ENCODE measurements at regions not wholly inside any gene's neighbourhood (a gene's known extent, or its start where the extent isn't known, plus 50 kb on each side); places are given as distances from the start of the nearest gene placed in this dataset.
A peak's percentile ranks its signal among the peaks of the same experiment; 100 is the strongest.
"Not testable (repeated sequence)": the region's sequence is repeated elsewhere in the genome, so short reads cannot be mapped to it uniquely, and the experiment has no call there.

DNA sequence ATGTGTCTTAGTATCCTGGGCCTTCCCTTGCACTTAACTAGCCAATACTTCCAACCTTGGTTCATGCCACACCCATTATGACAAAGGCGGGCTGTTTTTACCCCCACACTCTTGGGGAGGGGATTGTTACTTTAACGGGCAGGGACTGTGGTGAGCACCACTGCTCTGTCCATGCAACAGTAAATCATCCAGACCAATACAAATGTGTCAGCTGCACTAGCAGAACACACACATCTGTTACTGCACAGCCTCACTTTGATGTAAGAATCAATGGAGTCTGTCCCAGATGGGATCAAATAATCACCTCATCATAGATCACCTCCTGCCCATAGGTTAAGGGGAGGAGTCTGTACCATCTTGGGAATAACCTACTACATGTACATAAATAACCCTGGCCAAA is 58.1 kb downstream of the NPAP1 start:
- no peak for DNase-seq

DNA sequence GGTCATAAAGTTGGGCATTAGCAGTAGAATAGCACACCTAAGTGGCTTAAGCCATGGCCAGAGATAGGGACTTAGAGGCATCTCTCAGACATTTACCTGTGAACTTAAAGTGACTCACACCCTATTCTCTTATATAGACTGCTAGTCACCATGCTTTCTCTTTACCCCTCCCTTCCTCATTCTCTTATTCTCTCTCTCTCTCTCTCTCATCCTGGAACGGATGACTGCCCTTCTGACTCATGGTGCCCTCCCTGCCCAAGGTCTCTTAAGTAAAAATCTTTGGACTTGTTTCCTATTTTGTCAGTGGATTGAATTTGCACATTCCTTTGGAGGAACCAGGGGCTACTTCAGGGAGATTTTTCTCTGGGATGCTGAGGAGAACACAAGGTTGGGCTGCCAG is 58.8 kb downstream of the NPAP1 start:
- DNase-seq = no peak

DNA sequence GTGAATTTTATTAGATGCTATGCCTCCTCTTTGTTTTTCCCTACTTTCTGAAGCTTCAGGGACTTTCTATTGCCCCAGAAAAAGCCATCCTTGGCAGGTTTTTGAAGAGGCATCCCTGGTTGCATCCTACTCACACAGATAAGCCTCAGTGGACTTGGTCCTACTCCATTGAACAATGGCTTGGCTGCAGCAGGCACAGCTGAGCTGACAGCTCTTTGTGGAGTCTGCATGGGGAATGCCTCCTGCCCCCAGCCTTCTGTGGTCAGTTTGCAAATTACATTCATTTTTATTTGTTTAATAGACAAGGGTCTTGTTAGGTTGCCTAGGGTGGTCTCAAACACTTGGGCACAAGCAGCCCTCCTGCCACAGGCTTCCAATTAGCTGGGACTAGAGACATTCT is 69.7 kb downstream of the NPAP1 start:
- DNase-seq = no peak

DNA sequence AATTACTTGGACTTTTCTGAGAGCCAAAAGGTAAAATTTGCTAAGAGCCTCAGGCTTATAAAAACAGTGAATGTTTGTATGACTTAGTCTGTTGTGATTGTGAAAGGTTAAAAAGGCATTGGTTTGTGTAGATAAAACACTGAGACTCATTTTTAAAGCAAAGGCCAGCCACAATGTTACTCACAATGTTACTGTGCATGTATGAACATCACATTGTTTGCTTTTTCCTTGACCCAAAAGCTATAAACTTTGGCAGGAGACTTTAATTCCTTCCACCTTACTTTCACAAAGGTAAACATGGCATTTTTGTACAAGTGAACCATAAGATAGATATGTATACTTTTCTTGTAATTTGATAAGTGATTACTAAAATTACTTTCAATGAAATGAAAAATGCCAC is 70.5 kb downstream of the NPAP1 start:
- no peak for DNase-seq

DNA sequence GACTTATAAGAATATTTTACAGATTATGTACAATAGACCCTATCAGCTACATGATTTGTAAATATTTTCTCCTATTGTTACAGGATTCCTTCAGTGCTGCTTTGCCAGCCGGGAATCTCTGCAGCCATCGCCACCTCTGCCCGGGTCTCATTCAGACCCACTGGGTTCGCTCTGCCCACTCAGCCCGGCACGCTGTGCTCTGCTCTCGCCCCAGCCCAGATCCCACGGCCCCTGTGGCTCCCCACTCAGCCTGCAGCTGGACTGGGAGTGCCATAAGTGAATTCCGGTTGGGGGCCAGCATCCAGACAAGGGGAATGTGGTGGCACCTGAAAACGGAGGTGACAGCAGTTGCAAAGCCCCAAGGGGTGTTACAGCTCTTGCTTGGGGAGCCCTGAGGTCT is 71.8 kb downstream of the NPAP1 start:
- no peak for DNase-seq

DNA sequence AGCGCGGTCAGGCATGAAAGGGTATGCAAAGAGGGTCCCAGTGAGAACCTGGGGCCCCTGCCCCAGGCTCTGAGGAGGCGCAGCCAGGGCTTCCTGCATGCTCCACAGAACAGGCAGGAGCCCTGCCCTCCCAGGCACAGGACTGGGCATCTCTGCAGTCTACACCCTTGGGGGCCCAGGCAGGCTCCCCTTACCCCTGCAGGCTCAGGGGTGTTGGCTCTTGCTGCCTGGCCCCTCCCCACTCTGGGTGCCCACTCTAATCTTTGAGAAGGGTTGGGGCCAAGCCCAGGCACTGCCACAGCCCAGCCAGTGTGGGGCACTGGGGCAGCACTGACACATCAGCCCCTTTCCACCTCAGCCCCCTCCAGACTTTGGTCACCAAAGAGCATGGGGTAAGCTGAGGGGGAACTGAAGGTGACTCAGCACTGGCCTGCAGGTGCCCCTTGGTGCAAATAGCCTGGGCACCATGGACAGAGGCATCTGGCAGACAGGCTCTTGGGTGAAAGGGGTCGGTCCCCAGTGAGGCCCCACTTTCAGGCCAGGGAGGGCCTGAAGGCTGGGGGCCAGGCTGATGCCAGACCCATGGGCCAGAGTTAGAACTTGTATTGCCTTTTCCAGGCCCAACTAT is 73.4 kb downstream of the NPAP1 start:
- no peak for DNase-seq

DNA sequence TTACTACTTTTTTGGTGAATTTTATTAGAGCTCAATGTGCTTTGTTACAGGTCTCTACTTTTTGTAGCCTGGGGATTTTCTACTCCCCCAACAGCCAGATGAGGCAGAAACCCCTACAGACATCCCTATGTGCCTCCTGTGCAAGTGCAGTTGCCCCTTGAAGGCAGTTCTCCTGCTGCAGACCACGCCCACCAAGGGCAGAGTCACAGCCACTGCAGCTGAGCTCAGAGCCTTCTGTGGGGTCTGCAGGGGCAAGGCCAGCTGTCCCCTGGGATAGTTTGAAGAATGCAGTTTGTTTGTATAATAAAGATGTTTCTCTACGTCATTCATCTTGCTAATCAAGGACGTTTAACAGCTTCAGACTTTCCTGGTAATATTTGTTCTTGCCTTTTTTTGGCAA is 76.8 kb downstream of the NPAP1 start:
- no peak for DNase-seq

DNA sequence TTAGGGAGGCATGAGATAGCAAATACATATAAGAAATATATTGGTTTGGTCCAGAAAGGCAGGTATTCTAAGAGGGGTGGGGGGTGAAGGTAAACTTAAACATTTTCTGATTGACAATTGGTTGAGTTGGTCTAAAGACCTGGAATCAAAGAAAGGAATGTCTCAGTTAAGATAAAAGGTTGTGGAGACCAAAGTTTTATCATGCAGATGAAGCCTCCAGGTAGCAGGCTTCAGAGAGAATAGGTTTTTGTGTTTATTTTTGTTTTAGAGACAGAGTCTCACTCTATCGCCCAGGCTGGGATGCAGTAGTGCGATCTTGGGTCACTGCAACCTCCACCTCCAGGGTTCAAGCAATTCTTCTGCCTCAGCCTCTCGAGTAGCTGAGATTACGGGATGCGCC is 80.5 kb downstream of the NPAP1 start:
- DNase-seq = no peak

DNA sequence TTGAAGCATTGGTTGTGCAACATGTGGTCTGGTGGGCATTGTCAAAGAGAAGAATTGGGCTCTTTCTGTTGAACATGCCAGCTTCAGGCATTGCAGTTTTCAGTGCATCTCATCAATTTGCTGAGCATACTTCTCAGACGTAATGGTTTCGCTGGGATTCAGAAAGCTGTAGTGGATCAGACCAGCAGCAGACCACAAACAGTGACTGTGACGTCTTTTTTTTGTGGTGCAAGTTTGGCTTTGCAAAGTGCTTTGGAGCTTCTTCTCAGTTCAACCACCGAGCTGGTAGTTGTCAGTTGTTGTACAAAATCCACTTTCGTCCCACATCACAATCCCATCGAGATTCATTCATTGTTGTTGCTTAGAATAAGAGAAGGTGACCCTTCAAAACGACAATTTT is 84.5 kb downstream of the NPAP1 start:
- no peak for DNase-seq

DNA sequence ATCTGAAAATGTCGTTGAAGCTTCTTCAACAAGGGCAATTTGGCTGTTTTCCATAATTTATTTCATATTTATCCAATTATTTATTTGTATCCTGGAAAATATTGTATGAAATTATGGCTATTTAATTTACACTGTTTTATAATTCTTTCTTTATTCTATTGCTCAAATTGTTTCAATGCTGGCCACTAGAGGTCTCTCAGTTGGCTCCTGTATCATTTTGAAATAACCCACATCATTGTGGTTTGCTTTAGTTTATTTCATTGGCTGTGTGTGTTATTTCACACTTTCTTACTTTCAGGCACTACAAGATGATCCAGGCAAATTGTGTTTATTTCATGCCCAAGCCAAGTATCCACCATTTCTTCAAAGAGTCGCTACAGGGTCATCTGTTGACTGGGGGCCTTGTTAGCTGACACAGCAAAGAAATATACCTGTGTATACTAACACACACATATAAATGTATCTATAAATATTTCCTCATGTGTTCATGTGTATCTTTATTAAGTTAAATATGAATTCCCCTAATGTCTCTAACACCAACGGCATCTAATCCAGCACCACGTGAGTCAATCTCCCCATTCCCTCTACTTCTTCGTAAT is 86.2 kb downstream of the NPAP1 start:
- no peak for DNase-seq

DNA sequence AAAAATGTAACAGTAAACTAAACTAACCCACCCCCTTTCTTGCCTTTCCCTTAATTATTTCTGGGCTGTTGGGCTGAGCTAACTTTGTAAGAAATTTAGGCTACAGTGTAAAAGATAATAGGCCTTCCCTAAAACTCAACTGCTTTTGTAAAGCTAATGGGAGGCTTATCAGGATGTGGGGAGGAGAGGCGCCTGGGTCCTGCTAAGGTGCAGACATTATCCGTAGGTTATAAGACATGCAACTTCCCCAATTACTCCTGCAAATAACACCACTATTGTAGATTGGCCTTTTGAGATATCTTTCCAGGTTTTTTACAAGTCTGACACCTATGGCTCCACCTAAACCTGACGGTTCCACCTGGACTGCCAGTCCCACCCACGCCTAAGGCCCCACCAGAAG is 88.3 kb downstream of the NPAP1 start:
- no peak for DNase-seq

DNA sequence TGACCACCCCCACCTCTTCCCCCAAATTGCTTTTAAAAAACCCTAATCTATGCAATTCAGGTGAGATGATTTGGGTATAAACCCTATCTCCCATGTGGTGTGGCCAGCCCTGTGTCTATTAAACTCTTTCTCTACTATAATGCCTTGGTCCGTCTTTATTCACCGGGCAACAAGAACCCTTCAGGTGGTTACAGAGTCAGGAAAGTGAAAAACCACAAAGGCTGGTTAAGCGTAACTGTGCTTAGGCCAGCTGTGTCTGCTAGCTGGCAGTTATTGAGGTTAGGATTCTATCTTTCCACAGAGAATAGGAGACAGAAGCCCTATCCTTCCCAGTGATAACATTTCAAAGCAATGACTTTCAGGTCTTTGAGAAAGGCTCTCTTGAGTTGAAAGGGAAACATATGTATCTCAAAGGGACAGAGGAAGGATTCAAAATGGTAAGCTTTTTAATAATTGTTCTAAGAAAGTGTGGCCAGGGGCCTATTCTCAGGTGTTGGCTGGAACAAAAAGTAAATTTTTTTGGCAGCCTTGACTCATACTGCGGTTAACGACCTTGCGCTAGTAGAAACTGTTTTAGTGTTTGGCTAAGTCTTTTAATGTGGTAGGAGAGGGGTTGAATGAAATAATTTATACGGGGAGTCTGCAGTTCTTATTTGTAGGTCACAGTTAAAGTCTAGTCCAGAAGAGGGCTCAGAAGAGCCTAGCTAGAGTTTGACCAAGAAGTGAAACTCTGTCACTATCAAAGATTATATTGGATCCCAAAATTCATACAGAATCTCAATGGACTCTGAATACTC is 89.0 kb downstream of the NPAP1 start:
- no peak for DNase-seq

DNA sequence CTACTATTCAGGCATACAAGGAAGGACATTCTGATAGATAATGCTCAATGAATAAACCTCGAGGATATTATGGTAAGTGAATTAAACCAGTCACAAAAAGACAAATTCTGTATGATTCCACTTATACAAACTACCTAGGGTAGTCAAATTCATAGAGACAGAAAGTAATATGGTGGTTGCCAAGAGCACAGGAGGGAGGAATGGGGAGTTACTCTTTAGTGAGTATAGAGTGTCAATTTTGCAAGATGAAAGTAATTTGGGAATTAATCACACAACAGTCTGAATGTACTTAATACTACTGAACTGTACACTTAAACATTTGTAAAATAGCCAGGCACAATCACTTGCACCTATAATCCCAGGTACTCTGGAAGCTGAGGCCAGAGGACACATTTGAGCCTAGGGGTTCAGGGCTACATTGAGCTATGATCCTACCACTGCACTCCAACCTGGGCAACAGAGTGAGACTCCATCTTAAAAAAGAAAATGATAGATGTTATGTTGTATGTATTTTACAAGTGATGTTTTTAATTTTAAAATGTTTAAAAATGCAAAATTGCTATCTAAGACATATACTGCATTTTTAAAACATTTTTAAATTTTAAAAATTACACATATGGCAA is 91.0 kb downstream of the NPAP1 start:
- DNase-seq = no peak

DNA sequence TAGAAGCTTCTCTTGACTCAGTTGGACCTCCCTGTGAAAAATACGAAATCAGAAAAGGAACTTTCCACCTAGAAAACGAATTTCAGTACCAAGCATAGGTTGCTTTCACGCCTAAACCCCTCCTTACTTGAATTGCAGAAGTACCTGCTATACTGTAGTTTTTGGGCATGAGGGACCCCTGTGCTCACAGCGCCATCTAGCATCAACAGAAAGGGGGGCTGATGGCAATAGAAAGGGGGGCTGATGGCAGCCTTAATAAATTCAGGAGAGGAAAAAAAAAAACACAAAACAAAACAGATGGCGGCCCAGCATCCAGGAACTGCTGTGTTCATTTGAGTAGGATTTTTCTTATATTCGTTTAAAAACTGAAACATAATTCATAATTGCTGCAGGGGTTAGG is 96.7 kb downstream of the NPAP1 start:
- DNase-seq = no peak

DNA sequence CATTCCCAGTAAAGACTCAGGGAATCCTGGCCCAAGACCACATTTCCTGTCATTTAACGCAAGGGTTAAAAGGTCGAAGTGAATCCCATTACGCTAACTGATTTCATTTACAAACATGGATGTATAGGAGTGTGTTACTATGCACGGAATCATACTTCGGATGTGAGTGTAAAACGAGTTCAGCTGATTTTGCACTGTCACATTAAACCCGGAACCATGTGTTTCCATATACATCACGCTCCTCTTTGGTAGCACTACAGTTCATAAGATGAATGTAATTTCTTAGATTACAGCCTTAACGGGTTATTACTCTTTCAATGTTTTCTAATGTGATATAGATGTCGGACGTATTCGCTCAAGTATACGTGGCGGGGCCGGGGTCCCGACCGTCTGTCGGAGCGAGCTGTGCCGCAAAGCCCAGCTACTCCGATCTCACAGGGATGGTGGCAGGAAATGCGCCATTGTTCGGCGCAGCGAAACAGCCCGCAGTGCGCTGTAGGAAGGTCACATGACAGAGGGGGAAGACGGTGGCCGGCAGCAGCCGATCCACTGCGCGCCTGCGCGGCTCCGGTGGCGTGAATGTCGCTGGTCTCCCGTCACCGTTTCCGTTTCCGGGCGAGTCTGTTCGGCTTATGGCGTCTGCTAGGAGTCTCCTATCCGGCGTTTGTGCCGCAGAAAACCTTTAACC is 97.3 kb downstream of the NPAP1 start:
- peak; percentile 56 for DNase-seq

DNA sequence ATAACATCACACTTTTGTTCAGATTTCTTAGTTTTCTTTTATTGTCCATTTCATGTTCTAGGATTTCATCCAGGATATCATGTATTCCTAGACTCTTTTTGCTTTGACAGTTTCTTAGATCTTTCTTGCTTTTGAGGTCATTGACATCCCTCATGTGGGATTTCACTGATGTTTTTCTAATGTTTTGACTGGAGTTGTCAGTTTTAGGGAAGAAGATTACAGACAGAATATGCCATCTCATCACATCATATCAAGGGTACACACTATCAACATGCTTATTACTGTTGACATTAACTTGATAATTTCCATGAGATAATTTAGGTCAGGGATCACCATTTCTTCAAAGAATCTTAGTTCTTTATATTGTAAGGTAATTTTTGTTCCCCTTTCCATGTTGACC is 101.7 kb downstream of the NPAP1 start:
- no peak for DNase-seq

DNA sequence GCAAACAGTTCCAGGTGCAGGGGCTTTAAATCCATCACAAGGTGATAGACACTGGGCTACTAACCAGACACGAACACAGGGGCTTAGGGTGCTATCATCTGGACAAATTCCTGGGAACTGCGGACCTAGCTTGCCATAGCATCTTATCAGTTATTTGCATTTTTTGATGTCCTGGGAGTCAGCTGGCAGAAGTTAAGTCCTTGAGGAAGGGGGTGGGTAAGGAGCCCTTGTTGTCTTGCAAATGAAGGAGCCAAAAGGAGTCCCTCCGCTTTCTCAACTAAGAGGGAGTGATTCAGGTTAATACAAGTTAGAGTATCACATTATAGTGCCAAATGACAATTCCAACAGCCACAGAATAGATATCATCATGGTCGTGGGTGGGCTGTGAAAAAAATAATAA is 108.9 kb downstream of the NPAP1 start:
- no peak for DNase-seq

DNA sequence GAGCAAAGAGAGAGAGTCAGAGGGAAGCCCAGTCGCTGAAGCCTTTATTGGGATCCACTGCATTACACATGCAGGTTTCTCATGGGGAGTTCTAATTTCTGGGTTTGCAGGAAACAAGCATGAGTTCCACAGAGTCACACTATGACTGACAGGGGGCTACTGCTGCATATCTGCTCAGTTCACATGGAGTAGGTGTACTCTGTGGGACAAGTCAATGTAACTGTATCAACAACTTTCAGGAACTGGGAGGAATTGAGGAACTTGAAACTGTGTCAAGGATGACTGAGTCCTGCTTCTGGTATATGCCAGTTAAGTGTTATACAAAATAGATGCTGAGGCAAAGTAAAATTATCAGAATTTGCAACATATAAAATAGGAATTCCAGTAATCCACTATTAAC is 110.8 kb downstream of the NPAP1 start:
- DNase-seq = no peak

DNA sequence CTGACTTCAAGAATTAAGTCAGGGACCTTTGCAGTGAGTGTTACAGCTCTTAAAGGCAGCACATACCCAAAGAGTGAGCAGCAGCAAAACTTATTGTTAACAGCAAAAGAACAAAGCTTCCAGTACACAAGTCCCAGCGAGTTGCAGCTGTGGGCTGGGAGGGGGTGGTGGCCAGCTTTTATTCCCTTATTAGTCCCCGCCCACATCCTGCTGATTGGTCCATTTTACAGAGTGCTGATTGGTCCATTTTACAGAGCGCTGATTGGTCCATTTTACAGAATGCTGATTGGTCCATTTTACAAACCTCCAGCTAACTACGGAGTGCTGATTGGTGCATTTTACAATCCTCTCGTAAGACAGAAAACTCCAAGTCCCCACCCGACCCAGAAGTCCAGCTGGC is 127.0 kb downstream of the NPAP1 start:
- not testable (repeated sequence) for DNase-seq

DNA sequence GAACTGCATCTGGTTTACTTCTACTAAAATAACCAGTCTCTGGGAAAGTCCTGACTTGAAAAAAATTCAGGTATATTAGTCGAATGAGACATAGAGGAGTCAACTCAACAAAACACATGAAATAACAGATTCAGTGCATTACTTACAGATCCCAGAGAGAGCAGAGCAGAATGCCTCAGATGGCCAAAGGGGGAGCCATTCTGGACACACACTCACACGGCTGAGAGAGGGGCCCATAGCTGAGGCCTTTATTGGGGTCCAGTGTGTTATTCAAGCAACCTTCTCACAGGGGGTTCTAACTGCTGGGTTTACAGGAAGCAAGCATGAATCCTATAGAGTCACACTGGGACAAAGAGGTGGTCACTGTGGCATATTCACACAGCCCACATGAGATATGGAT is 135.1 kb upstream of the SNRPN start:
- DNase-seq = no peak

DNA sequence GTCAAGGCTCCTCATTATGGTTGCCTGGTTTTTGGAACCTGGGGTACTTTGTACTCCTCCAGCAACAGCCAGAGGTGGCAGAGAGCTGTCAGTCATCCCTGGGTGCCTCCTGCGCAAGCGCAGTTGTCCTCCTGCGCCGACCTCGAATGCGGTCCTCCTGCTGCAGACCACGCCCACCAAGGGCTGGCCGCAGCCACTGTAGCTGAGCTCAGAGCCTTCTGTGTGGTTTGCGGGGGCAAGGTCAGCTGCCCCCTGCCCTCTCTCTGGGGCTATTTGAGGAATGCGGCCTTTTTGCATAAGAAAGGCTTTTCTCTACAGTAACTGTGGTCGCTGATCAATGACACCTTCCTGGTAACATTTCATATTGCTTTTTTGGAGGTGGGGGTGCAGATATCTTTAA is 131.3 kb upstream of the SNRPN start:
- DNase-seq = no peak

DNA sequence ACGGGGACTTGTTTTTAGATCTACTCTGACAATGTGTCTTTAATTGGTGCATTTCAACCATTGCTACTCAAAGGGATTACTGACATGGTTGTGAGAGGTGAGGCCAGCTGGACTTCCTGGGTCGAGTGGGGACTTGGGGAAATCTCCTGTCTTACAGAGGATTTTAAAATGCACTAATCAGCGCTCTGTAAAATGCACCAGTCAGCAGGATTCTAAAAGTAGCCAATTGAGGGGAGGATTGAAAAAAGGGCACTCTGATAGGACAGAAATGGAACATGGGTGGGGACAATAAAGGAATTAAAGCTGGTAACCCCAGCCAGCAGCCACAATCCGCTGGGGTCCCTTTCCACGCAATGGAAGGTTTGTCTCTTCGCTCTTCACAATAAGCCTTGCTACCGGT is 122.5 kb upstream of the SNRPN start:
- no peak for DNase-seq

DNA sequence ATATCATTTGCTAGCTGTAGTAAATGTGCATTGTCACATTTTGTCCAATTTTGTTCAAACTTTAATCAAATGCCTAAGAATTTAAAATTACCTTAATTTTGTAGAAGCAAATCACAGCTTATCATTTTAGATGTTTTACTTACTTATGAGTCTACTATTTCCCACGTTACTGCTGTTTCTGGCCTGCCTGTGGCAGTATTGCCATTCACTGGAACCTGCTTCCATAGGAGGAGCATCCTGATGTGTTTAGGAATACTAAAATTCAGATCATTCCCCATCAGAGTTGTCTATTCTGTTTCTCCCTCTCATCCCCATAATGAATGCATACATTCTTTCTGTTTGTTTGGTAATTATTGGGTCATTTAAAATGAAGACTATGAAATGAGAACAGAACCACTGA is 119.5 kb upstream of the SNRPN start:
- no peak for DNase-seq

DNA sequence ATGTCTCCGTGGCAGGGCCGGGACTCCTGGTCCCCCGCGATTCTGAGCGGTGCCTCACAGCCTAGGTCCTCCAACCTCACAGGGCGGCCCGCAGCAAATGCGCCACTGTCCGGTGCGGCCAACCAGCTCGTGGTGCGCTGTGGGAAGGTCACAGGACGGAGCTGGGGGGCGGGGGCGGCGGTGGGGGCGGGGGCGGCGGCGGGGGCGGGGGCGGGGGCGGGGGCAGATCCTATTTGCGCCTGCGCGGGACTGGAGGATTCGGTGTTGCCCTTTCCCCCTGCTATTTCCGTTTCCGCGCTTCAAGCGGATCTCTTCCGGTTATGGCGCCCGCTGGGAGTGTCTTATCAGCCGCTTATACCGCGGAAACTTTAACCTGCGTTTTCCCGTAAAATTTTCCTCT is 106.7 kb upstream of the SNRPN start:
- no peak for DNase-seq
